HL-60 (cell line): ENCODE measurements at regions not wholly inside any gene's neighbourhood (a gene's known extent, or its start where the extent isn't known, plus 50 kb on each side); places are given as distances from the start of the nearest gene placed in this dataset.

Experiments used
- CTCF ChIP-seq: IDR thresholded peaks from one replicate; pipeline ENCODE4 v1.5.1; 2011; ENCODE audit warnings: low read length, control low read depth, inconsistent platforms; ENCODE audit not compliant: insufficient read depth
- POLR2AphosphoS5 ChIP-seq: IDR thresholded peaks from 2 replicates; pipeline ENCODE4 v1.6.1; 2012; ENCODE audit warnings: low read depth
- REST ChIP-seq: IDR thresholded peaks from 2 replicates; pipeline ENCODE4 v1.6.1; 2012; ENCODE audit warnings: low read depth; ENCODE audit not compliant: insufficient replicate concordance
- SPI1 ChIP-seq: IDR thresholded peaks from 2 replicates; pipeline ENCODE4 v1.6.1; 2012; ENCODE audit warnings: low read depth, mild to moderate bottlenecking, borderline replicate concordance

GRCh38 chr2:224278531-224278930 is 123.4 kb downstream of the FAM124B start:
- TF ChIP-seq CTCF (no peak), POLR2AphosphoS5 (no peak), SPI1 (no peak), REST (no peak)
